H1 (cell line): ENCODE measurements at regions not wholly inside any gene's neighbourhood (a gene's known extent, or its start where the extent isn't known, plus 50 kb on each side); places are given as distances from the start of the nearest gene placed in this dataset.

Experiments used
- CTCF ChIA-PET: fragments of 300-600 bp; sonication (Branson Sonifier 250); formaldehyde crosslinking; loops from one replicate; lab custom pipeline; 2021; ENCODE audit not compliant: partially characterized antibody; lab: Charles Lee
- POLR2A ChIA-PET: fragments of 300-600 bp; sonication (Branson Sonifier 250); formaldehyde crosslinking; loops from one replicate; lab custom pipeline; 2021; ENCODE audit warnings: inconsistent platforms; ENCODE audit not compliant: partially characterized antibody; lab: Charles Lee
- DNase-seq, 2 experiments: peaks; one replicate each; pipeline versions ENCODE4 v3.0.0 to v3.0.0-alpha.2; 2010 to 2022; ENCODE audit warnings: low spot score in 2 of 2, low read depth in 1 of 2, mixed read lengths in 1 of 2
- FAIRE-seq: peaks from 2 replicates; lab custom pipeline; 2011; peaks lifted over from hg19 to GRCh38; lab: Jason Lieb, UNC
- H2AFZ ChIP-seq: 2 replicates; pipeline ENCODE4 v1.8.1; 2012; ENCODE audit warnings: low read length, inconsistent platforms
- H2AK5ac ChIP-seq: 2 replicates; pipeline ENCODE4 v1.6.1; 2013; ENCODE audit warnings: low read depth, low read length
- H2BK120ac ChIP-seq: replicated peaks from 2 replicates; pipeline ENCODE3; 2013; ENCODE audit warnings: low read depth, low read length, inconsistent platforms
- H2BK12ac ChIP-seq: 2 replicates; pipeline ENCODE4 v1.6.1; 2013; ENCODE audit warnings: low read depth, low read length
- H2BK15ac ChIP-seq: 2 replicates; pipeline ENCODE4 v1.6.1; 2013; ENCODE audit warnings: low read length
- H2BK20ac ChIP-seq: 2 replicates; pipeline ENCODE4 v1.6.1; 2013; ENCODE audit warnings: low read length
- H2BK5ac ChIP-seq: 2 replicates; pipeline ENCODE4 v1.6.1; 2013; ENCODE audit warnings: low read depth, low read length
- H3K14ac ChIP-seq: 2 replicates; pipeline ENCODE4 v1.6.1; 2013; ENCODE audit warnings: inconsistent platforms; ENCODE audit not compliant: insufficient read length
- H3K18ac ChIP-seq: 2 replicates; pipeline ENCODE4 v1.6.1; 2013; ENCODE audit warnings: low read length; ENCODE audit errors: extremely low read depth
- H3K23ac ChIP-seq: 2 replicates; pipeline ENCODE4 v1.6.1; 2013; ENCODE audit warnings: inconsistent platforms; ENCODE audit not compliant: insufficient read length
- H3K23me2 ChIP-seq: 2 replicates; pipeline ENCODE4 v1.6.1; 2013; ENCODE audit warnings: low read depth, low read length
- H3K27ac ChIP-seq: 2 replicates; pipeline ENCODE4 v1.6.1; 2011; ENCODE audit warnings: low read depth, low read length, inconsistent platforms
- H3K27me3 ChIP-seq, 4 experiments: replicated peaks in 1 of 4; 1 replicate in 1 of 4; 2 replicates in 3 of 4; pipeline versions ENCODE4 v1.6.1 to v1.8.1; 2011 to 2013; ENCODE audit warnings: low read length in 3 of 4, mild to moderate bottlenecking in 3 of 4, inconsistent platforms in 2 of 4, mixed read lengths in 2 of 4, moderate library complexity in 1 of 4; ENCODE audit not compliant: control insufficient read depth in 3 of 4, insufficient read depth in 3 of 4; ENCODE audit errors: extremely low read depth in 1 of 4
- H3K36me3 ChIP-seq, 4 experiments: 2 replicates each; pipeline versions ENCODE4 v1.6.1 to v1.8.1; 2011 to 2013; ENCODE audit warnings: mild to moderate bottlenecking in 4 of 4, low read length in 3 of 4, moderate library complexity in 2 of 4, control low read depth in 1 of 4, inconsistent platforms in 1 of 4; ENCODE audit not compliant: insufficient read depth in 4 of 4, control insufficient read depth in 2 of 4
- H3K4ac ChIP-seq: replicated peaks from 2 replicates; pipeline ENCODE3; 2013; ENCODE audit warnings: low read length, low read depth, mixed read lengths, inconsistent platforms; ENCODE audit not compliant: insufficient read length
- H3K4me1 ChIP-seq, 4 experiments: replicated peaks in 1 of 4; 1 replicate in 1 of 4; 2 replicates in 3 of 4; pipeline versions ENCODE4 v1.6.1 to v1.8.1; 2011 to 2013; ENCODE audit warnings: low read length in 3 of 4, inconsistent platforms in 2 of 4, mixed read lengths in 1 of 4; ENCODE audit not compliant: insufficient read depth in 4 of 4, control insufficient read depth in 3 of 4
- H3K4me2 ChIP-seq, 2 experiments: 2 replicates each; pipeline versions ENCODE4 v1.6.1 to v1.8.1; 2011 to 2013; ENCODE audit warnings: low read depth in 2 of 2, low read length in 2 of 2, control low read depth in 1 of 2, inconsistent platforms in 1 of 2, mild to moderate bottlenecking in 1 of 2; ENCODE audit not compliant: insufficient read depth in 1 of 2
- H3K4me3 ChIP-seq, 4 experiments: fragments of 200-600, 300-600 bp in 1 of 4; sonication (generic), shearing (Covaris generic), sonication (Bioruptor Twin) in 1 of 4; 2 replicates each; pipeline versions ENCODE4 v1.5.1 to v1.8.1; 2011 to 2016; ENCODE audit warnings: low read length in 4 of 4, low read depth in 3 of 4, control low read depth in 2 of 4, inconsistent platforms in 2 of 4, mild to moderate bottlenecking in 2 of 4, mixed read lengths in 1 of 4, moderate library complexity in 1 of 4; ENCODE audit not compliant: insufficient read depth in 2 of 4; ENCODE audit errors: extremely low read depth in 1 of 4
- H3K56ac ChIP-seq: replicated peaks from 2 replicates; pipeline ENCODE3; 2013; ENCODE audit warnings: low read depth, mild to moderate bottlenecking, mixed read lengths, low read length, inconsistent platforms; ENCODE audit not compliant: insufficient read length
- H3K79me1 ChIP-seq: 2 replicates; pipeline ENCODE4 v1.6.1; 2013; ENCODE audit warnings: low read depth, low read length, control low read depth
- H3K79me2 ChIP-seq, 2 experiments: 2 replicates each; pipeline versions ENCODE4 v1.6.1 to v1.8.1; 2012 to 2013; ENCODE audit warnings: low read length in 2 of 2, mild to moderate bottlenecking in 2 of 2, inconsistent platforms in 1 of 2; ENCODE audit not compliant: insufficient read depth in 2 of 2, control insufficient read depth in 1 of 2
- H3K9ac ChIP-seq, 4 experiments: replicated peaks in 1 of 4; 1 replicate in 1 of 4; 2 replicates in 3 of 4; pipeline versions ENCODE4 v1.6.1 to v1.8.1; 2011 to 2013; ENCODE audit warnings: low read depth in 3 of 4, low read length in 3 of 4, control low read depth in 2 of 4, mild to moderate bottlenecking in 2 of 4, moderate library complexity in 2 of 4, inconsistent platforms in 1 of 4; ENCODE audit errors: extremely low read depth in 1 of 4
- H3K9me3 ChIP-seq, 2 experiments: 2 replicates each; pipeline versions ENCODE4 v1.6.1 to v1.8.1; 2012 to 2013; ENCODE audit warnings: mild to moderate bottlenecking in 2 of 2, moderate library complexity in 2 of 2, control low read depth in 1 of 2, inconsistent platforms in 1 of 2, low read depth in 1 of 2, low read length in 1 of 2, mixed read lengths in 1 of 2; ENCODE audit not compliant: insufficient read depth in 2 of 2
- H4K20me1 ChIP-seq, 2 experiments: replicated peaks in 1 of 2; 2 replicates each; pipeline versions ENCODE3 to v1.8.1; 2011 to 2013; ENCODE audit warnings: inconsistent platforms in 2 of 2, low read length in 2 of 2, mild to moderate bottlenecking in 1 of 2; ENCODE audit not compliant: insufficient read depth in 2 of 2, control insufficient read depth in 1 of 2
- H4K5ac ChIP-seq: 2 replicates; pipeline ENCODE4 v1.6.1; 2013; ENCODE audit warnings: low read length, low read depth, mixed read lengths, inconsistent platforms; ENCODE audit not compliant: insufficient read length
- H4K8ac ChIP-seq: 2 replicates; pipeline ENCODE4 v1.8.0; 2013; ENCODE audit warnings: mild to moderate bottlenecking, moderate library complexity, low read length, inconsistent platforms; ENCODE audit not compliant: insufficient read depth; ENCODE audit errors: extremely low read depth
- H4K91ac ChIP-seq: replicated peaks from 2 replicates; pipeline ENCODE3; 2013; ENCODE audit warnings: low read length, mixed read lengths, inconsistent platforms; ENCODE audit not compliant: insufficient read length
- CREB1 ChIP-seq: IDR thresholded peaks from 2 replicates; pipeline ENCODE4 v1.6.1; 2012; ENCODE audit warnings: inconsistent platforms
- CTCF ChIP-seq, 3 experiments: IDR thresholded peaks; 1 replicate in 2 of 3; 2 replicates in 1 of 3; pipeline versions ENCODE4 v1.5.1 to v1.6.1; 2011; ENCODE audit warnings: low read length in 3 of 3, mild to moderate bottlenecking in 3 of 3, inconsistent platforms in 2 of 3, low read depth in 1 of 3, moderate library complexity in 1 of 3; ENCODE audit not compliant: insufficient read depth in 1 of 3; ENCODE audit errors: control extremely low read depth in 1 of 3
- RAD21 ChIP-seq, 2 experiments: IDR thresholded peaks in 1 of 2; conservative IDR thresholded peaks in 1 of 2; 2 replicates each; pipeline ENCODE4 v1.6.1; 2011; ENCODE audit warnings: low read depth in 2 of 2, low read length in 2 of 2, improper control_type of control experiment in 1 of 2, inconsistent platforms in 1 of 2, mild to moderate bottlenecking in 1 of 2, moderate library complexity in 1 of 2
- WGBS, 2 experiments: shearing (Covaris generic) in 1 of 2; methylation state at CpG; one replicate each; pipeline versions ENCODE4 v1.1.6 to v1.1.7; 2013 to 2015; ENCODE audit warnings: low lambda C conversion rate in 2 of 2, mixed read lengths in 2 of 2, inconsistent platforms in 1 of 2, low coverage in 1 of 2, missing lambda C conversion rate in 1 of 2; ENCODE audit not compliant: insufficient replicate concordance in 2 of 2, insufficient coverage in 1 of 2, insufficient read length in 1 of 2; ENCODE audit errors: extremely low coverage in 1 of 2, missing lambda C conversion rate in 1 of 2; 5-methylcytosine and 5-hydroxymethylcytosine counted together

- no peak overlapping the region for H3K23ac ChIP-seq
- no peak overlapping the region for H2BK120ac ChIP-seq
- H3K27ac ChIP-seq, result no peak overlapping the region
- H3K18ac ChIP-seq, result no peak overlapping the region
- ChIA-PET CTCF (interaction anchor here (0.8 to 1.0 kb wide), 2 partner anchors 9 to 107 kb away, joined by 3 read pairs; no protein-coding TSS in a partner anchor), POLR2A (interaction anchor here (0.7 kb wide), 1 partner anchor 68 kb away, joined by 3 read pairs; no protein-coding TSS in a partner anchor)
- no peak overlapping the region for H4K8ac ChIP-seq
- H4K5ac ChIP-seq, result no peak overlapping the region
- H2BK12ac ChIP-seq, result no peak overlapping the region
- no peak overlapping the region for H2BK5ac ChIP-seq
- no peaks in the 10 kb centered on the region for H4K20me1 ChIP-seq
- no peak overlapping the region for H3K4me3 ChIP-seq
- H2AK5ac ChIP-seq, result no peak overlapping the region
- H4K91ac ChIP-seq, result no peak overlapping the region
- no peak for DNase-seq
- H3K36me3 ChIP-seq, result no peaks in the 10 kb centered on the region
- no peak for FAIRE-seq
- H3K9ac ChIP-seq, result no peak overlapping the region
- no peak overlapping the region for H3K4ac ChIP-seq
- no peaks in the 10 kb centered on the region; the same call in 1 of the 2 replicates for H3K23me2 ChIP-seq
- H3K79me2 ChIP-seq, result no peaks in the 10 kb centered on the region
- no peak overlapping the region for H2BK15ac ChIP-seq
- no peak overlapping the region for H3K14ac ChIP-seq
- no peak overlapping the region for H2BK20ac ChIP-seq
- peaks cover 0 to 15% (median 3%) of the 10 kb centered on the region in 4 experiments; a peak in 4 of 7 replicates for H3K4me1 ChIP-seq
- no peaks in the 10 kb centered on the region for H3K9me3 ChIP-seq
- H3K56ac ChIP-seq, result no peak overlapping the region
- 93% methylated on average over 5 of the region's 5 CpGs; no CpG with 5 or more reads in 1 of the 2 experiments for WGBS, 2 experiments
- peak in 1 of 3 experiments; percentile 10; a peak in 2 of 4 replicates for TF ChIP-seq CTCF (IDR thresholded peaks at IDR 0.05; ENCODE audit: control extremely low read depth in 1 of 3, insufficient read depth in 1 of 3, low read depth in 1 of 3, low read length in 3 of 3)
- peak; percentile 39 to 60 for TF ChIP-seq RAD21 (IDR thresholded peaks at IDR 0.05 in 1 of 2, conservative IDR thresholded peaks at IDR 0.05 in 1 of 2; ENCODE audit: low read depth in 2 of 2, low read length in 2 of 2)
- no peak for TF ChIP-seq CREB1
- no peak overlapping the region for H3K4me2 ChIP-seq
- no peaks in the 10 kb centered on the region for H3K79me1 ChIP-seq
- H2AFZ ChIP-seq, result no peak overlapping the region
- no peaks in the 10 kb centered on the region for H3K27me3 ChIP-seq
These were observed 301.3 kb upstream of the MPDZ start for GRCh38 chr9:13580760-13581159.
